SK-N-SH (cell line): ENCODE measurements at regions not wholly inside any gene's neighbourhood (a gene's known extent, or its start where the extent isn't known, plus 50 kb on each side); places are given as distances from the start of the nearest gene placed in this dataset.

Source experiments
- CTCF ChIA-PET: fragments of 300-600, 350-600 bp; formaldehyde crosslinking; extraction: SDS; loops from one replicate; lab custom pipeline; 2021; lab: Yijun Ruan, JAX
- POLR2A ChIA-PET: fragments of 350-600 bp; sonication (Branson Sonifier 250); formaldehyde crosslinking; extraction: SDS; loops from one replicate; lab custom pipeline; 2020; ENCODE audit warnings: antibody characterized with exemption, inconsistent platforms; lab: Yijun Ruan, JAX
- DNase-seq: peaks from one replicate; pipeline ENCODE4 v3.0.0; 2012
- H2AFZ ChIP-seq: fragments of 200-600 bp; sonication (generic); 2 replicates; pipeline ENCODE4 v1.8.1; 2016; ENCODE audit warnings: antibody characterized with exemption, mild to moderate bottlenecking, low read depth
- H3F3A ChIP-seq: fragments of 200-600 bp; sonication (generic); replicated peaks from 2 replicates; pipeline ENCODE3; 2016; ENCODE audit warnings: antibody characterized with exemption, mild to moderate bottlenecking; ENCODE audit not compliant: insufficient read depth
- H3K27ac ChIP-seq, 2 experiments: fragments of 200-500 bp in 1 of 2; fragments of 200-600 bp in 1 of 2; sonication (Bioruptor generic) in 1 of 2; sonication (generic), shearing (Covaris generic) in 1 of 2; 2 replicates each; pipeline versions ENCODE4 v1.5.1 to v1.6.1; 2014 to 2016; ENCODE audit warnings: low read depth in 2 of 2, inconsistent platforms in 1 of 2, low read length in 1 of 2, mild to moderate bottlenecking in 1 of 2, mixed read lengths in 1 of 2
- H3K27me3 ChIP-seq: fragments of 200-600 bp; sonication (generic), shearing (Covaris generic); 2 replicates; pipeline ENCODE4 v1.6.1; 2016; ENCODE audit warnings: mixed run types; ENCODE audit not compliant: insufficient read depth
- H3K36me3 ChIP-seq, 2 experiments: fragments of 200-500 bp in 1 of 2; fragments of 200-600 bp in 1 of 2; sonication (Bioruptor generic) in 1 of 2; sonication (generic) in 1 of 2; replicated peaks in 1 of 2; 2 replicates each; pipeline versions ENCODE3 to v1.5.1; 2014 to 2016; ENCODE audit warnings: low read length in 1 of 2, mild to moderate bottlenecking in 1 of 2; ENCODE audit not compliant: insufficient read depth in 2 of 2, control insufficient read depth in 1 of 2
- H3K4me1 ChIP-seq, 2 experiments: fragments of 200-500 bp in 1 of 2; fragments of 200-600 bp in 1 of 2; sonication (Bioruptor generic) in 1 of 2; sonication (generic), shearing (Covaris generic) in 1 of 2; 2 replicates each; pipeline versions ENCODE4 v1.5.1 to v1.6.1; 2014 to 2016; ENCODE audit warnings: low read depth in 1 of 2, low read length in 1 of 2, mixed run types in 1 of 2; ENCODE audit not compliant: insufficient read depth in 2 of 2, control insufficient read depth in 1 of 2
- H3K4me2 ChIP-seq: fragments of 200-600 bp; sonication (generic), shearing (Covaris generic); 2 replicates; pipeline ENCODE4 v1.6.1; 2017; ENCODE audit warnings: mixed run types
- H3K4me3 ChIP-seq, 2 experiments: fragments of 200-500 bp in 1 of 2; fragments of 200-600 bp in 1 of 2; sonication (Bioruptor generic) in 1 of 2; sonication (generic), shearing (Covaris generic) in 1 of 2; 2 replicates each; pipeline versions ENCODE4 v1.5.1 to v1.8.1; 2014 to 2016; ENCODE audit warnings: low read depth in 2 of 2, inconsistent platforms in 1 of 2, low read length in 1 of 2, mild to moderate bottlenecking in 1 of 2, mixed read lengths in 1 of 2, moderate library complexity in 1 of 2
- H3K79me2 ChIP-seq: fragments of 200-600 bp; sonication (generic); 2 replicates; pipeline ENCODE4 v1.8.1; 2017; ENCODE audit warnings: mild to moderate bottlenecking; ENCODE audit not compliant: insufficient read depth
- H3K9ac ChIP-seq: fragments of 200-600 bp; sonication (generic); 2 replicates; pipeline ENCODE4 v1.6.1; 2017; ENCODE audit warnings: mixed run types
- H3K9me2 ChIP-seq: fragments of 200-600 bp; sonication (generic); 2 replicates; pipeline ENCODE4 v1.6.1; 2017; ENCODE audit warnings: mixed run types
- H3K9me3 ChIP-seq: fragments of 200-600 bp; sonication (generic); 2 replicates; pipeline ENCODE4 v1.6.1; 2017; ENCODE audit warnings: mixed run types, mild to moderate bottlenecking, moderate library complexity
- H4K20me1 ChIP-seq: fragments of 200-600 bp; sonication (generic); 2 replicates; pipeline ENCODE4 v1.6.1; 2017; ENCODE audit warnings: mild to moderate bottlenecking, mixed run types; ENCODE audit not compliant: insufficient read depth
- CHD2 ChIP-seq: fragments of 150-350 bp; IDR thresholded peaks from 2 replicates; pipeline ENCODE4 v1.6.1; 2018; ENCODE audit warnings: low read length; ENCODE audit not compliant: partially characterized antibody
- EZH2phosphoT487 ChIP-seq: fragments of 200-600 bp; sonication (generic); IDR thresholded peaks from 2 replicates; pipeline ENCODE4 v1.6.1; 2017; ENCODE audit warnings: low read depth, mixed run types, mild to moderate bottlenecking, antibody characterized with exemption, moderate library complexity, borderline replicate concordance
- FOSL2 ChIP-seq: IDR thresholded peaks from 2 replicates; pipeline ENCODE4 v1.4.0; 2012; ENCODE audit warnings: low read depth, mild to moderate bottlenecking, moderate library complexity, borderline replicate concordance
- FOXM1 ChIP-seq: IDR thresholded peaks from 2 replicates; pipeline ENCODE4 v1.4.0; 2012; ENCODE audit warnings: low read depth, mild to moderate bottlenecking
- GABPA ChIP-seq: IDR thresholded peaks from 2 replicates; pipeline ENCODE4 v1.4.0; 2012; ENCODE audit warnings: low read depth, mild to moderate bottlenecking
- JUND ChIP-seq: IDR thresholded peaks from 2 replicates; pipeline ENCODE4 v1.4.0; 2012
- MAX ChIP-seq: IDR thresholded peaks from 2 replicates; pipeline ENCODE4 v1.4.0; 2012; ENCODE audit warnings: low read depth
- MEF2A ChIP-seq: IDR thresholded peaks from 2 replicates; pipeline ENCODE4 v1.4.0; 2012; ENCODE audit warnings: low read depth, borderline replicate concordance
- NFIC ChIP-seq: IDR thresholded peaks from 2 replicates; pipeline ENCODE4 v1.4.0; 2012; ENCODE audit warnings: borderline replicate concordance
- PBX3 ChIP-seq: IDR thresholded peaks from 2 replicates; pipeline ENCODE4; 2012
- POLR2AphosphoS5 ChIP-seq: IDR thresholded peaks from 2 replicates; pipeline ENCODE4 v1.6.1; 2012; ENCODE audit warnings: low read depth, low read length
- RAD21 ChIP-seq: IDR thresholded peaks from 2 replicates; pipeline ENCODE4 v1.6.1; 2012; ENCODE audit warnings: mild to moderate bottlenecking, low read length
- RFX5 ChIP-seq: IDR thresholded peaks from 2 replicates; pipeline ENCODE4 v1.6.1; 2012; ENCODE audit warnings: mild to moderate bottlenecking, improper control_type of control experiment, low read length
- RXRA ChIP-seq: IDR thresholded peaks from 2 replicates; pipeline ENCODE4 v1.4.0; 2012; ENCODE audit warnings: low read depth, mild to moderate bottlenecking, borderline replicate concordance
- SIN3A ChIP-seq: IDR thresholded peaks from 2 replicates; pipeline ENCODE4 v1.6.1; 2012; ENCODE audit warnings: low read depth, mild to moderate bottlenecking, low read length, moderate library complexity, borderline replicate concordance
- SMC3 ChIP-seq: IDR thresholded peaks from 2 replicates; pipeline ENCODE4 v1.6.1; 2012; ENCODE audit warnings: low read depth, low read length, improper control_type of control experiment
- USF1 ChIP-seq: IDR thresholded peaks from 2 replicates; pipeline ENCODE4 v1.4.0; 2012; ENCODE audit warnings: low read depth, borderline replicate concordance
- YY1 ChIP-seq: IDR thresholded peaks from 2 replicates; pipeline ENCODE4 v1.4.0; 2012; ENCODE audit warnings: low read depth, mild to moderate bottlenecking
- WGBS: methylation state at CpG from one replicate; pipeline ENCODE4 v1.1.6; 2017; ENCODE audit warnings: low lambda C conversion rate; 5-methylcytosine and 5-hydroxymethylcytosine counted together

GRCh38 chr4:169849456-169849855 lies 91.7 kb upstream of the HPF1 start:
- no peak overlapping the region for H3K4me2 ChIP-seq
- no peaks in the 10 kb centered on the region for H3K9me2 ChIP-seq
- no peak overlapping the region for H2AFZ ChIP-seq
- H3K79me2 ChIP-seq = no peaks in the 10 kb centered on the region
- H3K9me3 ChIP-seq = no peaks in the 10 kb centered on the region
- H3F3A ChIP-seq = no peaks in the 10 kb centered on the region
- no peaks in the 10 kb centered on the region for H4K20me1 ChIP-seq
- no peak overlapping the region for H3K9ac ChIP-seq
- H3K4me1 ChIP-seq = peaks cover 0 to 9% of the 10 kb centered on the region in 2 experiments; a peak in 1 of 4 replicates
- no peaks in the 10 kb centered on the region for H3K27me3 ChIP-seq
- H3K27ac ChIP-seq = no peak overlapping the region
- WGBS = 33% methylated on average over 2 of the region's 2 CpGs
- no peak for DNase-seq
- ChIA-PET POLR2A (no interaction called here), CTCF (interaction anchor here (1.1 to 1.3 kb wide), 2 partner anchors 9 to 40 kb away, joined by 3 to 4 read pairs; no protein-coding TSS in a partner anchor)
- no peak overlapping the region for H3K4me3 ChIP-seq
- H3K36me3 ChIP-seq = no peaks in the 10 kb centered on the region
- TF ChIP-seq FOSL2 (no peak), MEF2A (no peak), SMC3 (no peak)

- 49% methylated on average over 5 of the region's 5 CpGs for WGBS
- Histone ChIP-seq H3K4me1 (peaks cover 0 to 9% of the 10 kb centered on the region in 2 experiments; a peak in 1 of 4 replicates), H3K36me3 (no peaks in the 10 kb centered on the region), H3K27me3 (no peaks in the 10 kb centered on the region), H2AFZ (no peak overlapping the region), H3K4me2 (no peak overlapping the region), H3K9me2 (no peaks in the 10 kb centered on the region), H3K9me3 (no peaks in the 10 kb centered on the region), H3K4me3 (no peak overlapping the region), H3K79me2 (no peaks in the 10 kb centered on the region), H3K9ac (no peak overlapping the region), H3K27ac (no peak overlapping the region), H3F3A (no peaks in the 10 kb centered on the region), H4K20me1 (no peaks in the 10 kb centered on the region)
- POLR2A ChIA-PET = no interaction called here
- no peak for DNase-seq
- CTCF ChIA-PET = interaction anchor here (1.5 kb wide), 1 partner anchor 38 kb away, joined by 3 read pairs; no protein-coding TSS in a partner anchor
- no peak for TF ChIP-seq RXRA
- no peak for TF ChIP-seq FOXM1
- no peak for TF ChIP-seq EZH2phosphoT487
- no peak for TF ChIP-seq MEF2A
Observed at GRCh38 chr4:169848018-169848417, 90.3 kb upstream of the HPF1 start.

- Histone ChIP-seq H3K4me2 (no peak overlapping the region), H3F3A (no peaks in the 10 kb centered on the region), H3K27ac (no peak overlapping the region), H3K79me2 (no peaks in the 10 kb centered on the region), H3K4me1 (peaks cover 0 to 9% of the 10 kb centered on the region in 2 experiments; a peak in 1 of 4 replicates), H3K9me2 (no peaks in the 10 kb centered on the region), H3K9me3 (no peaks in the 10 kb centered on the region), H4K20me1 (no peaks in the 10 kb centered on the region), H3K27me3 (no peaks in the 10 kb centered on the region), H3K36me3 (no peaks in the 10 kb centered on the region), H3K9ac (no peak overlapping the region), H3K4me3 (no peak overlapping the region), H2AFZ (no peak overlapping the region)
- DNase-seq = no peak
- CTCF ChIA-PET = interaction anchor here (1.5 kb wide), 1 partner anchor 37 kb away, joined by 3 read pairs; no protein-coding TSS in a partner anchor
- WGBS = 60% methylated on average over 3 of the region's 3 CpGs
- POLR2A ChIA-PET = no interaction called here
- TF ChIP-seq FOXM1 = no peak
- no peak for TF ChIP-seq CHD2
- TF ChIP-seq RFX5 = no peak
- TF ChIP-seq GABPA = no peak
- no peak for TF ChIP-seq POLR2AphosphoS5
- no peak for TF ChIP-seq JUND
- no peak for TF ChIP-seq MAX
- no peak for TF ChIP-seq PBX3
- TF ChIP-seq SIN3A = no peak
- no peak for TF ChIP-seq YY1
- TF ChIP-seq USF1 = no peak
- TF ChIP-seq RAD21 = no peak
- no peak for TF ChIP-seq NFIC
Observed at GRCh38 chr4:169847171-169847570, 89.4 kb upstream of the HPF1 start.
